GM19025 (cell line): ENCODE measurements at regions not wholly inside any gene's neighbourhood (a gene's known extent, or its start where the extent isn't known, plus 50 kb on each side); places are given as distances from the start of the nearest gene placed in this dataset.
"Not testable (repeated sequence)": the region's sequence is repeated elsewhere in the genome, so short reads cannot be mapped to it uniquely, and the experiment has no call there.

Experiments
- ATAC-seq: cut with Tn5 transposase; IDR thresholded peaks from one replicate; pipeline ENCODE4 v1.9.1; 2021; ENCODE audit warnings: mild to moderate bottlenecking, low read depth, moderate library complexity; ENCODE audit not compliant: unreplicated experiment

GRCh38 chr21:15562748-15563147, 167.0 kb upstream of the USP25 start:
- no peak for ATAC-seq

GRCh38 chr21:15564907-15565306, 164.9 kb upstream of the USP25 start:
- no peak for ATAC-seq

- no peak for ATAC-seq
Observed at GRCh38 chr21:15566703-15567102, 163.1 kb upstream of the USP25 start.

GRCh38 chr21:15567191-15567590, 162.6 kb upstream of the USP25 start:
- ATAC-seq: no peak

- ATAC-seq: no peak
Observed at GRCh38 chr21:15568516-15568915, 161.3 kb upstream of the USP25 start.

- ATAC-seq: no peak
Observed at GRCh38 chr21:15586752-15587427, 142.9 kb upstream of the USP25 start.

- no peak for ATAC-seq
Observed at GRCh38 chr21:15592271-15592860, 137.4 kb upstream of the USP25 start.

GRCh38 chr21:15592957-15593356, 136.8 kb upstream of the USP25 start:
- no peak for ATAC-seq

- ATAC-seq: no peak
Observed at GRCh38 chr21:15601390-15601789, 128.4 kb upstream of the USP25 start.

GRCh38 chr21:15604413-15604812, 125.4 kb upstream of the USP25 start:
- no peak for ATAC-seq

GRCh38 chr21:15614766-15615165, 115.0 kb upstream of the USP25 start:
- ATAC-seq: no peak

GRCh38 chr21:15616864-15617574, 112.8 kb upstream of the USP25 start:
- ATAC-seq: no peak

- ATAC-seq: no peak
Observed at GRCh38 chr21:15617964-15618363, 111.8 kb upstream of the USP25 start.

- ATAC-seq: no peak
Observed at GRCh38 chr21:15620892-15621291, 108.9 kb upstream of the USP25 start.

GRCh38 chr21:15624646-15625045, 105.1 kb upstream of the USP25 start:
- ATAC-seq: no peak

GRCh38 chr21:15625363-15625762, 104.4 kb upstream of the USP25 start:
- no peak for ATAC-seq

GRCh38 chr21:15626031-15626430, 103.8 kb upstream of the USP25 start:
- no peak for ATAC-seq

- no peak for ATAC-seq
Observed at GRCh38 chr21:15627011-15627410, 102.8 kb upstream of the USP25 start.

- ATAC-seq: no peak
Observed at GRCh38 chr21:15627823-15628222, 102.0 kb upstream of the USP25 start.

- no peak for ATAC-seq
Observed at GRCh38 chr21:15631342-15631741, 98.4 kb upstream of the USP25 start.

GRCh38 chr21:15634541-15634940, 95.2 kb upstream of the USP25 start:
- not testable (repeated sequence) for ATAC-seq
